ENCODE measurements at regions not wholly inside any gene's neighbourhood (a gene's known extent, or its start where the extent isn't known, plus 50 kb on each side); places are given as distances from the start of the nearest gene placed in this dataset.

GRCh38 chr16:35909351-35909954 is 2450.0 kb downstream of the TP53TG3F start:
- RAD21 ChIA-PET (ENCODE audit: low non-redundant PET in 1 of 2, low total read pairs in 2 of 2, uncharacterized antibody in 2 of 2, unreplicated experiment in 2 of 2): no interaction called here

More at GRCh38 chr16:35909351-35909954, 2450.0 kb downstream of the TP53TG3F start:
- no peak for DNase-seq (ENCODE audit: low read depth, low spot score)
- no peaks in the 10 kb centered on the region for H3K36me3 ChIP-seq (ENCODE audit: control insufficient read depth in 1 of 2, insufficient read depth in 2 of 2, low read length in 2 of 2)
- ChIA-PET CTCF (no interaction called here), POLR2A (no interaction called here)
- H3K27ac ChIP-seq (ENCODE audit: low read depth, low read length): no peak overlapping the region
- H3K9me3 ChIP-seq (ENCODE audit: control insufficient read depth in 1 of 2, insufficient read depth in 1 of 2, low read depth in 1 of 2, low read length in 2 of 2): no peaks in the 10 kb centered on the region
- no peak overlapping the region for H3K4me2 ChIP-seq (ENCODE audit: low read length)
- no peak overlapping the region for H3K4me3 ChIP-seq (replicated peaks in 1 of 2; ENCODE audit: low read depth in 1 of 2, low read length in 2 of 2)
- H3K9me2 ChIP-seq (ENCODE audit: insufficient read depth): no peaks in the 10 kb centered on the region
- no peaks in the 10 kb centered on the region for H3K27me3 ChIP-seq (ENCODE audit: insufficient read depth, low read length)
- no peaks in the 10 kb centered on the region for H3K4me1 ChIP-seq (ENCODE audit: control insufficient read depth in 1 of 2, insufficient read depth in 2 of 2, low read length in 2 of 2)
- H3K79me2 ChIP-seq (ENCODE audit: insufficient read depth, low read length): no peaks in the 10 kb centered on the region
- intact Hi-C loops (cut with micrococcal nuclease): no loop called here
- no peak overlapping the region for H3K9ac ChIP-seq (ENCODE audit: low read length)
- H4K20me1 ChIP-seq (ENCODE audit: insufficient read depth): no peaks in the 10 kb centered on the region
- BruUV-seq (replicated peaks): no TSS peak
- no peak for ATAC-seq
- no peak overlapping the region for H2AFZ ChIP-seq (ENCODE audit: low read depth, low read length, poor library complexity, severe bottlenecking)
- no peak for TF ChIP-seq ZBTB33 (IDR thresholded peaks at IDR 0.05; ENCODE audit: extremely low read depth, insufficient replicate concordance, low read length)
- TF ChIP-seq REST (IDR thresholded peaks at IDR 0.05; ENCODE audit: low read depth): no peak
- no peak for TF ChIP-seq CEBPB (IDR thresholded peaks at IDR 0.05; ENCODE audit: low read depth)
- no peak for TF ChIP-seq ATF3 (IDR thresholded peaks at IDR 0.05)
- TF ChIP-seq ZNF274 (IDR thresholded peaks at IDR 0.05; ENCODE audit: low read depth, low read length): no peak
- no peak for TF ChIP-seq YY1 (IDR thresholded peaks at IDR 0.05; ENCODE audit: extremely low read depth, insufficient replicate concordance, low read depth, low read length)
- no peak for TF ChIP-seq ELF1 (IDR thresholded peaks at IDR 0.05; ENCODE audit: borderline replicate concordance, low read depth)
- TF ChIP-seq EZH2phosphoT487 (IDR thresholded peaks at IDR 0.05; ENCODE audit: borderline replicate concordance): no peak
- no peak for TF ChIP-seq FOSL1 (IDR thresholded peaks at IDR 0.05; ENCODE audit: low read depth)
- TF ChIP-seq CBX3 (IDR thresholded peaks at IDR 0.05; ENCODE audit: low read depth): no peak
- no peak for TF ChIP-seq SIN3A (IDR thresholded peaks at IDR 0.05; ENCODE audit: low read depth)

All from HCT116 (cell line).